WTC11 (cell line): ENCODE measurements at regions not wholly inside any gene's neighbourhood (a gene's known extent, or its start where the extent isn't known, plus 50 kb on each side); places are given as distances from the start of the nearest gene placed in this dataset.

Source experiments
- CTCF ChIP-seq: fragments of 200-600 bp; IDR thresholded peaks from 2 replicates; pipeline ENCODE4 v1.8.0; 2022; ENCODE audit warnings: antibody characterized with exemption
- JAZF1 ChIP-seq: fragments of 250-450 bp; sonication (Bioruptor Pico); IDR thresholded peaks from 2 replicates; pipeline ENCODE4 v1.9.0; 2021; ENCODE audit warnings: moderate library complexity, mild to moderate bottlenecking, inconsistent platforms
- RELA ChIP-seq: sonication (generic); formaldehyde crosslinking; IDR thresholded peaks from 2 replicates; pipeline ENCODE4 v1.8.1; 2022; ENCODE audit warnings: missing genetic modification reagents, mild to moderate bottlenecking, borderline replicate concordance
- SP1 ChIP-seq: sonication (generic); formaldehyde crosslinking; conservative IDR thresholded peaks from 2 replicates; pipeline ENCODE4 v1.8.1; 2022; ENCODE audit warnings: missing genetic modification reagents
- TCF7 ChIP-seq: sonication (generic); formaldehyde crosslinking; IDR thresholded peaks from 2 replicates; pipeline ENCODE4 v1.8.0; 2022; ENCODE audit warnings: mild to moderate bottlenecking, low read depth, missing genetic modification reagents, moderate library complexity
- ZNF138 ChIP-seq: sonication (generic); formaldehyde crosslinking; conservative IDR thresholded peaks from 2 replicates; pipeline ENCODE4 v1.8.1; 2022; ENCODE audit warnings: mild to moderate bottlenecking, moderate library complexity, missing genetic modification reagents
- ZNF423 ChIP-seq: fragments of 250-450 bp; sonication (Bioruptor Pico); IDR thresholded peaks from 2 replicates; pipeline ENCODE4 v2.1.2; 2022; ENCODE audit warnings: mild to moderate bottlenecking, moderate library complexity
- TF ChIP-seq, protein P1 (sequence below): sonication (generic); formaldehyde crosslinking; IDR thresholded peaks from 2 replicates; pipeline ENCODE4 v1.8.1; 2022; ENCODE audit warnings: mild to moderate bottlenecking, missing genetic modification reagents, moderate library complexity, borderline replicate concordance

GRCh38 chr4:106430797-106431196, 62.2 kb upstream of the GIMD1 start:
- no peak for TF ChIP-seq ZNF138 (CRISPR knock-in tag)
- TF ChIP-seq TCF7 (CRISPR knock-in tag), result no peak
- no peak for TF ChIP-seq CTCF
- no peak for TF ChIP-seq RELA (CRISPR knock-in tag)
- TF ChIP-seq SP1 (CRISPR knock-in tag), result no peak
- no peak for TF ChIP-seq JAZF1
- TF ChIP-seq ZNF423 (CRISPR knock-in tag), result no peak
- TF ChIP-seq, protein P1, sequence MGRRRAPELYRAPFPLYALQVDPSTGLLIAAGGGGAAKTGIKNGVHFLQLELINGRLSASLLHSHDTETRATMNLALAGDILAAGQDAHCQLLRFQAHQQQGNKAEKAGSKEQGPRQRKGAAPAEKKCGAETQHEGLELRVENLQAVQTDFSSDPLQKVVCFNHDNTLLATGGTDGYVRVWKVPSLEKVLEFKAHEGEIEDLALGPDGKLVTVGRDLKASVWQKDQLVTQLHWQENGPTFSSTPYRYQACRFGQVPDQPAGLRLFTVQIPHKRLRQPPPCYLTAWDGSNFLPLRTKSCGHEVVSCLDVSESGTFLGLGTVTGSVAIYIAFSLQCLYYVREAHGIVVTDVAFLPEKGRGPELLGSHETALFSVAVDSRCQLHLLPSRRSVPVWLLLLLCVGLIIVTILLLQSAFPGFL, result no peak
